Activated T-cell treated with anti-CD3 and anti-CD28 coated beads for 48 hours (primary cell): ENCODE measurements at regions not wholly inside any gene's neighbourhood (a gene's known extent, or its start where the extent isn't known, plus 50 kb on each side); places are given as distances from the start of the nearest gene placed in this dataset.
"Not testable (repeated sequence)": the region's sequence is repeated elsewhere in the genome, so short reads cannot be mapped to it uniquely, and the experiment has no call there.

Experiments
- DNase-seq: peaks from one replicate; pipeline ENCODE4 v3.0.0-alpha.2; 2020; ENCODE audit warnings: low read depth

GRCh38 chr2:84217456-84217855 lies 241.6 kb downstream of the SUCLG1 start:
- no peak for DNase-seq

GRCh38 chr2:84214455-84214854 lies 244.6 kb downstream of the SUCLG1 start:
- no peak for DNase-seq

- DNase-seq: no peak
Measured at GRCh38 chr2:84212611-84213314, 246.3 kb downstream of the SUCLG1 start.

GRCh38 chr2:84209941-84210340 lies 249.1 kb downstream of the SUCLG1 start:
- no peak for DNase-seq

GRCh38 chr2:84204995-84205394 lies 254.1 kb downstream of the SUCLG1 start:
- DNase-seq: no peak

- DNase-seq: no peak
Measured at GRCh38 chr2:84202166-84202565, 256.9 kb downstream of the SUCLG1 start.

- DNase-seq: no peak
Measured at GRCh38 chr2:84201158-84201557, 257.9 kb downstream of the SUCLG1 start.

- DNase-seq: no peak
Measured at GRCh38 chr2:84197901-84198300, 261.2 kb downstream of the SUCLG1 start.

- DNase-seq: no peak
Measured at GRCh38 chr2:84194949-84195644, 264.0 kb downstream of the SUCLG1 start.

GRCh38 chr2:84194181-84194580 lies 264.9 kb downstream of the SUCLG1 start:
- DNase-seq: no peak

GRCh38 chr2:84187258-84187657 lies 271.8 kb downstream of the SUCLG1 start:
- no peak for DNase-seq

- DNase-seq: no peak
Measured at GRCh38 chr2:84181927-84182326, 277.2 kb downstream of the SUCLG1 start.

- no peak for DNase-seq
Measured at GRCh38 chr2:84177733-84178132, 281.3 kb downstream of the SUCLG1 start.

GRCh38 chr2:84175970-84176369 lies 283.1 kb downstream of the SUCLG1 start:
- DNase-seq: no peak

- DNase-seq: no peak
Measured at GRCh38 chr2:84175340-84175739, 283.7 kb downstream of the SUCLG1 start.

- no peak for DNase-seq
Measured at GRCh38 chr2:84173041-84173440, 286.0 kb downstream of the SUCLG1 start.

GRCh38 chr2:84170979-84171378 lies 288.1 kb downstream of the SUCLG1 start:
- DNase-seq: no peak

GRCh38 chr2:84169871-84170270 lies 289.2 kb downstream of the SUCLG1 start:
- no peak for DNase-seq

- not testable (repeated sequence) for DNase-seq
Measured at GRCh38 chr2:84168552-84168951, 290.5 kb downstream of the SUCLG1 start.

GRCh38 chr2:84165256-84165655 lies 293.8 kb downstream of the SUCLG1 start:
- no peak for DNase-seq

- DNase-seq: no peak
Measured at GRCh38 chr2:84160453-84160852, 298.6 kb downstream of the SUCLG1 start.

GRCh38 chr2:84158605-84159004 lies 300.5 kb downstream of the SUCLG1 start:
- no peak for DNase-seq

- no peak for DNase-seq
Measured at GRCh38 chr2:84152462-84152861, 306.6 kb downstream of the SUCLG1 start.

- no peak for DNase-seq
Measured at GRCh38 chr2:84144345-84144744, 314.7 kb downstream of the SUCLG1 start.
